CD1c-positive myeloid dendritic cell (primary cell): ENCODE measurements at regions not wholly inside any gene's neighbourhood (a gene's known extent, or its start where the extent isn't known, plus 50 kb on each side); places are given as distances from the start of the nearest gene placed in this dataset.

Source experiments
- DNase-seq: peaks from one replicate; pipeline ENCODE4 v3.0.0-alpha.2; 2016; ENCODE audit errors: extremely low spot score

DNA sequence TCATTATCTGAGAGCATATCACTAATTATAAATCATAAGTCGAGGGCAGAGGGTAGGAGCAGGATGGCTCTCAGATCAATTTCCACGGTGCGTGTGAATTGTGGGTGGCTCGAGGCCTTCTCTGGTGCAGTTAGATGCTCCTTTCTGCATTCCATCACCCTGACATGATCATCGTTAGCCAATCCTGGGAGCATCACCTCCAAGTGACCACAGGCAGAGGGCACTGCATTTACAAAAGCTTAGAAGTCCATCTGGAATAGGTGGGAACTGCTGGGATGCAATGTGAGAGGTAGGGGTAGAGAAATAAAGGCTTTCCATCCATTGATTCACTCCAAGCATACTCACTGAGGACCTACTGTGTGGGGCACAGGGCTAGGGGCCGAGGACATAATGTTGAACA is 538.2 kb upstream of the TBX3 start:
- DNase-seq, result no peak

- DNase-seq, result no peak
Measured at GRCh38 chr12:115216301-115216700, 532.3 kb upstream of the TBX3 start.

GRCh38 chr12:115215544-115215943 is 531.6 kb upstream of the TBX3 start:
- no peak for DNase-seq

DNA sequence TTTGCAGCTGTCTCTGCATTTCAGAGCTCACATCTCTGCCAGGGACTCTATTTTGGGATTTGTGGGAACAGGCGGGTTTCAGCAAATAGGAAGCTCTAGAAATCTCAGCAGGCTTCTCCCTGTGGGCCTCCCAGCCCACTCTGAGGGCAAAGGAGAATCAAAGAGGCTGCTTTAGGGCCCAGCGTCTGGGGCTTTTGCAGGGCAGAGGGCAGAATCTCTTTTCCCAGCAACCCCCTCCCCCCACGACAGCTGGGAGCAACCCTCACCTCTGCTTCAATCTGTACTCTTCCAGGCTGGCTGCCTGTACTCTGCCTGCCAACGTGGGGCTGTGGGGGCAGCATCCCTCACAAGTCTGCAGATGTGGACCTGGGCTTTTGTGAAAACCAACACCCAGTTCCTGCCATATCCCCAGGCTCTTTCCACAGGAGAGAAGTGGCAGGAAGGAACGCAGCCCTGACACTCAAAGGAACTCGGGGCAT is 529.6 kb upstream of the TBX3 start:
- DNase-seq, result no peak

- DNase-seq, result no peak
Measured at GRCh38 chr12:115213118-115213517, 529.1 kb upstream of the TBX3 start.

DNA sequence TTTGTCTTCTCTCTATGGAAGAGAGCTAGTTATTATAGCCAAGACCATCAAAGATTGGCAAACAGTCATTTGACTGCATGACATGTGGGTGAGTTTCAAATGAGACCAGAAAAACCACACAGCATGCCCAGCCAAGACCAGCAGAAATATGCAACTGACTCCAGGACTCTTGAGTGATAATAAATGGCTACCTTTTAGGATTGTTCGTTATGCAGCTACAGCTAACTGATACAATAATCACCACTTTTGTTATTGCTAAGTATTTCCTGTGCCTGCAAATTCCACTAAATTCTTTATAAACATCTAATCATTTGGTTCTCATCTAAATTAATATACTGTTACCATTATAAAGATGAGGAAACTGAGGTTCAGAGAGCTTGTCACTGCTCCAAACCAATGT is 528.4 kb upstream of the TBX3 start:
- DNase-seq, result no peak

GRCh38 chr12:115210533-115211252 is 526.7 kb upstream of the TBX3 start:
- no peak for DNase-seq

DNA sequence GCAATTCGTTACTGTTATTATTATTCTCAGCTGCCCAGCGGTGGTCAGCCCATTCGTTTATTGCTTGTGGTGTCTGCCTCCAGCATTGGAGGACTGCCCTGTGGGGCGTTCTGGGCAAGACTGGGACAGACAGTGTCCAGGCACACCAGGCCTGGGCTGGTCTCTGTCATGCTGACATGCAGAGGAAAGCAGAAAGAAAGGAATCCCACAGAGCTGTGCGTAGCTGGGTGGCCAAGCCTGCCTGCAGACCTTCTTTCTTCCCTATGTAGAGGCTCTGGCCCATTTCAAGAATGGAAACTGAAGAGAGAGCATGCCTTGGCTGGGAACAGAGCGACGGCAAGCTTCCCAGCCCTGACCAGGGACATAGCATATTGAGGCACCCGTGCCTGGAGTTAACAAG is 525.3 kb upstream of the TBX3 start:
- no peak for DNase-seq

- DNase-seq, result no peak
Measured at GRCh38 chr12:115208098-115208497, 524.1 kb upstream of the TBX3 start.

DNA sequence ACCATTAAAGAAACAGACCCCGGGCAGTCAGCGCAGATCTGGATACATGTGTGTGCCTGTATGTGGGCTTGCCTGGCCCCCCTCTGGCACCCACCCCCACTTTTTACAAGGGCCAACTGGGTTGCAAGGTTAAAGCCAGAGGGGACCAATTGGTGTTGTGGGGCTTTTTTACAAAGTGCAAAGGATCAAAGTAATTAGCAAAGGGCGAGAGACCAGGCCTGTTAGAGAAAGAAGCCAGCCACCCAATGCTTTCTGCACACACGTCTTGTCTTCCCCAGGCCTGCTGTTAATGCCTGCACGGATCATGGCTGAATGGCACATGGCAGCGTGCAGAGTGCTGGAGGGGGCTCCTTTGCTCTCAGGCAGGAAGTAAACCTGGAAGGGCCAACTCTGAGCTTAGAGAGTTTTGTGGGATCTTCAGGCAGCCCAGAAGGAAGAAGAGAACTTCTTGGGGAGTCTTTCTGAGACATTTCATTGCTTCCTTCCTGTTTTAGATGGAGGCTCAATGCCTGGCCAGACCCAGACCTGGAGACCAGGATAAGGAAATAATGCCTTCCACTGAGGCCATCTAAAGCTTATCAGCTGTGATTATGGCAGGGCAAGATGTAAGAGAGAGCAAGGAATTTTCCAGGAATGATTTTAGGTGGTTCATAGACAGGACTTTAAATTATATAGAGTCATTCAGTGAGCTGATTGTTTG is 523.4 kb upstream of the TBX3 start:
- DNase-seq, result no peak

DNA sequence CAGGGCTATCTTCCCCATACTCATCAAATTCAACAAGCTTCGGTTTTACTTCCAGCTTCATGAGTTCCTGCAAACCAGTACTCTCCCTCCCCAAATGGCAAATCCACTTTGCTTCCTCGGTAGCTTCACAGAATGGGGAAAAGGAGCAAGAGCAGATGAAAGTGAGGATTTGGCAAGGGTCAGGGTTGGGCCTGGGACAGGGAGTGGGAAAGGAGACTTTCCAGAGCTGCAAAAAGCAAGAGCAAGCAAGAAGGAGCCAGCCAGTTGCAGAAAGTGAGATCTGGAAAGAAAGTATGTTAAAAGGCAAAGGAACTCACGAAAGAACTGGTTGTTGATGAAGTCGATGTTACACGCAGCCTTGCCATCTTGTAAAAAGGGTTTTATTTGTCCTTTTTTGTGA is 522.8 kb upstream of the TBX3 start:
- no peak for DNase-seq

DNA sequence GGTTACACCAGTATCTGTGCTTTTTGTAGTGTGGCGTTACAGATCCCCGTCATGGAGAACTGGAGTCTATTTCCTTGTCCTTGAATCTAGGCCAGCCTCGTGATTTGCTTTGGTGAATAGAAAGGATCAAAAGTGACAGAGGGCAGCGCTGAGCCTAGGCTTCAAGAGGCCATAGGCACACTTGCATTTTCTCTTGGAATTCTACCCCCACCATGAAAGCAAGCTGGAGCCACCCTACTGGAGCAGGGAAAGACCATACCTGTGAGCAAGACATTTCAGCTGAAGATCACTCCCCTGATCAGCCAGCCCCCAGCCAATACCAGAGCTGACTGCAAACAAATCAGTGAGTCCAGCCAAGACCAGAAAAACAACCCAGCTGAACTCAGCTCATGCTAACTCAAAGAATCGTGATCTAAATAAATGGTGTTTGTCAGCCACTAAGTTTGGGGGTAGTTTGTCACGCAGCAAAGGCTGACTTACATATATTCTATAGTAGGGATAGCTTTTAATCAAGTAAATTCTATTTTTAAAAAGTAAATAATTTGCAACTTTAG is 521.9 kb upstream of the TBX3 start:
- DNase-seq, result no peak

GRCh38 chr12:115204957-115205754 is 521.2 kb upstream of the TBX3 start:
- no peak for DNase-seq

DNA sequence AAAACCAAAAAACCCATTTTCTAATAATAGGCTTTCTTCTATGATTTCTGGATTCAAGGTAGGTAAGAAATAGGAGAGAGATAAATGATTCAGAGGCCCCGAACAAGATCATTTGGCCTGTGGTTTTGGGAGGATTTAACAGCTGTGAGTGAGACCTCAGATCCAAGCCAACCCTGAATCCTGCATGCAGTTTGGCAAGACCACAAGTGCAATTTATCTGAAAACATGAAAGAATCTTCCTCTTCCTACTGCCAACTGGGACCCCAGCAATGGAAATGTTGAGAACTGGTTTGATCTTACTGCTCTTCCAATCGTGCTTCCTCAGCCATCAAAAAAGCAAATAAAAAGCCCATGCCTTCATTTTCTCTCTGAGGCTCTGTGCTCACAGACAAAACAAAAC is 519.7 kb upstream of the TBX3 start:
- DNase-seq, result no peak

DNA sequence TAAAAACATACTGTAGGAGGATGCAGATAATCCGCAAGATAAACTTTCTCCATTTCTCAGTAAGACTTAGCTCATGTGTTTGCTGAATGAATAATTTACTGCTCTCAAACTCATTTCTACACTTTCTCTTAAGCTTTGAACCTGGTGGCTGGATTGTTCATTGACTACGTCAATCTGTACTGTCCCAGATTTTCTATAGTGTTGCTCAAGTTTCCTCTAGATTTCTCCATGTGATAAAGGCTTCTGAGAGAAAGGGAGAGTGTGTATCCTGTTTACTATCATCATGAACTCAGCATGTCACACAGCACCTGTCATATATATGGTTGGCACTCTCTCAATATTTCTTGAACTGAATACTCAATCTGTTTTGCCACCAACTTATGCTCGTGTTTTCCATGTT is 518.0 kb upstream of the TBX3 start:
- no peak for DNase-seq

- DNase-seq, result no peak
Measured at GRCh38 chr12:115199831-115200230, 515.9 kb upstream of the TBX3 start.

DNA sequence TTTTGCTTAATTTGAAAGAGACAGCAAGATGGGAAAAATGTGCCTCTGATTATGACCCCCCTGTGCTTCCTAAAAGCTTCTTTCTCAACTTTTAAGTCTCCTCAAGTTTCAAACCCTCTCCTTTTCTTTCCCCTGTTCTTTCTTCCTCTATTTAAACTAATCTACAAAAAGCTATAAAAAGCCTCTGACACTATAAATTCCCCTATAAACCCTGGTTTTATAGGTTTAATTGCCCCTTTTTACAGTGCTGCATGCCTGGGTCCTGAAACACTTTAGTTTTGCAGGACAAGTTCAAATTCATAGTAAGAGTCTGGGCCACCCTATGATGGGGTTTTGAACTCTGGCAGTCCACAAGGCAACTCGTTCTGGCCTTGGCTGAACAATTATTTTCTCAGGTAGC is 510.9 kb upstream of the TBX3 start:
- no peak for DNase-seq

DNA sequence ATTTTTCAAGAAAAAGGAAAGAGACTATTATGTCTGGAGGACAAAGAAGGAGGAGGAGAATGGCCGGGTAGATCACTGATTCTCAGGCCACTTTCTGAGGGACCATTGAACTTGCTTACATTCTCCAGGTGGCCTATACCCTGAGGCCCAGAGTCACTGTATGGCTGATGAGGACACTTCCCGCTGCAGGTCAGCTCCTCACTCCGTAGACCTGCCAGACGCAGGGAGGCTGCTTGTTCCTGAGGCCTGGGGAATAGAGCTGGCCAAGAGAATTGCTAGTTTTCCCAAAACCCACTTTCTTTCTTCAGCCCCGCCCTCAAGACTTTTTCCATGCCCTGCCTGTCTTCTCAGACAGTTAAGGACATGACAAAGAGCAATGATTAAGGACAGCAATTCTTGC is 510.5 kb upstream of the TBX3 start:
- DNase-seq, result no peak

GRCh38 chr12:115191342-115191741 is 507.4 kb upstream of the TBX3 start:
- no peak for DNase-seq

- DNase-seq, result no peak
Measured at GRCh38 chr12:115190010-115190770, 506.2 kb upstream of the TBX3 start.

DNA sequence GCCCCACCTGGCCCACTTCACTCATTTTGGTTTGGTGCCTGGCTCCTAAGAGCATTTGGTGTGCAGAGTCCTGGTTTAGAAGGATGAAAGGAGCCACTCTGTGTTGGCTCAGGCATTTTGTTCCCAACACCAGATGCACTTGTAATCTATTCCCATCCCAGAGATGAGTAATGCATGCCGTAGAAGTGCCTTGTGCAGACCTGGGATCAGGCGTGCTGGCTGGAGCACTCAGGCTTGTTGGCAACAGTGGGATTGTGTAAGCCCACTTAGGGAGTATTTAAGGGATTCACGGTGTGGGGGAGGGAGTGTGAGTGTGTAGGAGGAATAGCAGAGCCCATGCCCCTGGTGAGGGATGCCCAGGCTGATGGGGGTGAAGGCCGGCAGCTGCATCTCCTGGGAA is 501.5 kb upstream of the TBX3 start:
- DNase-seq, result no peak

DNA sequence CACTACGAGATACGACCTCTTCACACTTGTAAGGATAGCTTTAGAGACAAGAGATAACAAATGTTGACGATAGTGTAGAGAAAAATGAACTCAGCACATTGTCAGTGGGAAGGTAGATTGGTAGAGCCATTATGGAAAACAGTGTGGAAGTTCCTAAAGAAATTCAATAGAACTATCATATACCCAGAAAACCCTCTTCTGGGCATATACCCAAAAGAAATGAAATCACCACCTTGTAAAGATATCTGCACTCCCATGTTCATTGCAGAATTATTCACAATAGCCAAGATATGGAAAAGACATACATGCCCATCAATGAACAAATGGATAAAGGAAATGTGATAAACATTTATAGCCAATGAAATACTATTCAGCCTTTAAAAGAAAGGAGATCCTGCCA is 499.8 kb upstream of the TBX3 start:
- no peak for DNase-seq
